ENCODE measurements at regions not wholly inside any gene's neighbourhood (a gene's known extent, or its start where the extent isn't known, plus 50 kb on each side); places are given as distances from the start of the nearest gene placed in this dataset.

DNA sequence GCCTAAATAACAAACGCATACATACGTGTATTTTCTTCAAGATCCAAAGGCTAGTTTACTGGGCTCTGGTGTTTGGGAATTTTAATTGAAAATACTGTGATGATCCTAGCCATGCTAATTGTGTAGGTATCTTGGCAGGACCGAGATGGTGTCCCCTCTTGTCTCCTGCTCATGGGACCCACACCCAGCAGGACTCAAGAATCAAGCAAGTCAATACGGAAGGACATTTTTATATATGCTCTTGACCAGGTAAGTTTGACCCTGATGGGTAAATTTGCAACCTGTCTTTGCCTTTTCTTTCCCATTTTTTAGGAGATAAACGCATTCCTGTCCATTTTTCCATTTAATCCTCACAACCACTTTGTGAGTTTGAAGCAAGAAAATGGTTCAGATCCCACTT, 111.8 kb upstream of the MYCN start:
- no peak for DNase-seq

DNA sequence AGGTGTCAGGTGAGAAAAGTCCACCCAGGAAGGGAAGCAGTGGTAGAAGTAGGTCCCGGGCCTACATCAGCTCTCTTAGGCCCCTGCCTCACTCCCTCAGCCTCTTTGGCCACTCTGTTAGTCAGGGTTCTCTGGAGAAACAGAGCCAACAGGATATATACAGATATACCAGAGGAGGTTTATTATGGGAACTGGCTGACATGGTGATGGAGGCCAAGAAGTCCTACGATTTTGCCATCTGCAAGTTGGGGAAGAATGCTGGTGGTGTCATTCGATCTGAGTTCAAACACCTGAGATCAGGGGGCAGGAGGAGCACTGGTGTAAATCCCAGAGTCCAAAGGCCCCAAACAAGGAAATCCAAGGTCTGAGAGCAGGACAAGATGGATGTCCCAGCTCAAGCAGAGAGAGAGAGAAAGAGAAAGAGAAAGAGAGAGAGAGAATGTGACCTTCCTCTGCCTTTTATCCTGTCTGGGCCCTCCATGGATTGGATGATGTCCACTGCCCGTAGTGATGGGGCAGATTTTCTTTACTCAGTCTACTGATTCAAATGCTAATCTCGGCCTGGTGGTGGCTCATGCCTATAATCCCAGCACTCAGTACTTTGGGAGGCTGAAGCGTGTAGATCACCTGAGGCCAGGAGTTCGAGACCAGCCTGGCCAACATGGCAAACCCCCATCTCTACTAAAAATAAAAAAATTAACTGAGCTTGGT, 111.1 kb upstream of the MYCN start:
- DNase-seq: no peak

DNA sequence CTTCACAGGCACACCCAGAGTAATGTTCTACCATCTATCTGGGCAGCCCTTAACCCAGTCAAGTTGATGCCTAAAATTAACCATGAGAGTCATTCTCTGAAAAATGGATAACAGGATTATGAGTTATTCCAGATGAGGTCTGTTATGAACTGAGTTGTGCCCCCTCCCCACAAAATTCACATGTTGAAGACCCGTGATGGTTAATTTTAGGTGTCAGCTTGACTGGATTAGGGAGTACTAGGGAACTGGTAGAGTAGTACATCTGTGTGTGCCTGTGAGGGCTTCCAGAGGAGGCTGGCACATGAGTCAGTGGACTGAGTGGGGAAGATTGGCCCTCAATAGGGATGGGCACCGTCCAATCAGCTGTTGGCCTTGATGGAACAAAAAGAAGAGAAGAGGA, 110.4 kb upstream of the MYCN start:
- DNase-seq: no peak

DNA sequence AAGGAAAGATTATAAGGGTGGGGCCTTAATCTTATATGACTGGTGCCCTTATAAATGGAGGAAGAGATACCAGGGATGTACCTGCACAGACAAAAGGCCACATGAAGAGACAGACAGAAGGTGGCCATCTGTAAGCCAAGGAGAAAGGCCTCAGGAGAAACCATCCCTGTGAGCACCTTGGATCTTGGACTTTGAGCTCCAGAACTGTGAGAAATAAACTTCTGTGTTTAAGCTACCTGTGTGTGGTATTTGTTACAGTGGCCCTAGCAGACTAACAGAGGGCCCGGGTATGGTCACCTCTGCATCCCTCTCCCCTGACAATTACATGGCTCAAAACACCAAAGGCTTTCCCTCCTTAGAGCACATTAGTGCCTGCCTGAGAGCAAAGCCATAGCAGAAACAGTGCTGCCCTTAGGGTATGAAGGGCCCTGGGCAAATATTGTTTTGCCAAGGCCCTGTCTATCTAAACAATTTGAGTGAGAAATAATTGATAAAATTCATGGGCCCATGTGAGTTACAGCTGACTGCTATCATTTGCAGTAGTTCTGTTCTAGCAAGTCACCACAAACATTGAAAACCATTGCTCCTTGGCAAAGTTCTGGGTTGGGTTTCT, 109.3 kb upstream of the MYCN start:
- no peak for DNase-seq

DNA sequence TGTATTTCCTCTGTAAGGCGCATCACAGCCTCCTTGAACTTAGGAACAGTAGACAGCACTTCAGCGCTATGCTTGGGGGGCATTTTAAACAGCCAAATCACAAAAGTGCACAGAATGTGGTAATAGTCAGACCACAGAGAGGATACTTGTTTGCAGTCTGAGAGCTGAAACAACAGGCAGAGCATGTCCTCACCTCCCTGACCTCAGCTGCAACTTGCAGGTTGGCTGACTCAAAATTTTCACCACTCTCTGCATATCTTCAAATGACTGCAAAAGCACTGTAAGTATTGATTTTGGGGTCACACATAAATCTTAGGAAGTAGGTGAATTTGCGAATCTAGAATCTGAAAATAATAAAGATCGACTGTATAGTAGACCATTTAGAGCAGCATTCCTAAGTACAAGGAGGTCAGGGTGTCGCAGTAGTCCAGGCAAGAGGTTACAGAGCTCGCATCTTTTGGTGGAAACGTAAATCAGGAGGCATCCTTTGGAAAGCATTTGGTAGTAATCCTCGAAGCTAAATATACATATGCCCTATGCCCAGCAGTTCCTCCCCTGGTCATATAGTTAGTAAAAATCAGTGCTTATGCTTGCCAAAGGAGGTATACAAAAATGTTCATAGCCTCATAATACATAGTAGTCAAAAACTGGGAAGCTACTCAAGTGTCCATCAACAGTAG, 108.2 kb upstream of the MYCN start:
- no peak for DNase-seq

DNA sequence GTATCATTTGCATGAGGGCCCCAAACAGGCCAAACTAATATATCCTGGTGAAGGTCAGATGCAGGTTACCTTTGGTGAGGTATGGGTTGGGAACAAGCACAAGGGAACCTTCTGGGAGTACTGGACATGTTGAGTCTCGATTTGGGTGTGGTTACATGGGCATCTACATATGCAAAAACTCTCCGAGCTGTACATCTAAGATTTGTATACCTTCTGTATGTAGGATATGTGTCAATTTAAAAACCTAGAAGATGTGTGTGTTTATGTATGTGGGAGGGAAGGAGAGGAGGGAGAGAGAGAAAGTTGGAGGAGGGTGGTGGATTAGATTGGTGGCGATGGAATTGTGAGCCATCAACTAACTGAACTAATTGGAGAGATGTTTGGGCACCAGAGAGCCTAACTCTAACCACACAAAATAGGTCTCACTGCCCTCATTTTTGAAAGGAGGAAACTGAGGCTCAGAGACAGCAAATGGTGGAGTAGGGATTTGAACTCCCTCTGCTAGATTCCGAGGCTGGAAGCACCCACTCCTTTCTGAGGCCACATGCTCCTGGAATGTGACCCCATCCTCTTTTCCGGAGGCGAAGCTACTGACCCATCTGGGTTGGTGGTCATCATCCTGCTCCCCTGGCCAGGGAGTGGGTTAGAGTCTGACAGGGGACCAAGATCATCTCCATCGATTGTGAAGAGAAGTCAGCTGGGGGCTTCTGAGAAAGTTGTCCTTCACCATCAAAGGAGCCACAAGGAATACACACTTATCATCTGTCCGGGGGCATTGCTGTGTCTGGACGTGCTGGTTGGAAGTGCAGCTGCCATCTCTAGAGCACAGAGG, 107.3 kb upstream of the MYCN start:
- no peak for DNase-seq

DNA sequence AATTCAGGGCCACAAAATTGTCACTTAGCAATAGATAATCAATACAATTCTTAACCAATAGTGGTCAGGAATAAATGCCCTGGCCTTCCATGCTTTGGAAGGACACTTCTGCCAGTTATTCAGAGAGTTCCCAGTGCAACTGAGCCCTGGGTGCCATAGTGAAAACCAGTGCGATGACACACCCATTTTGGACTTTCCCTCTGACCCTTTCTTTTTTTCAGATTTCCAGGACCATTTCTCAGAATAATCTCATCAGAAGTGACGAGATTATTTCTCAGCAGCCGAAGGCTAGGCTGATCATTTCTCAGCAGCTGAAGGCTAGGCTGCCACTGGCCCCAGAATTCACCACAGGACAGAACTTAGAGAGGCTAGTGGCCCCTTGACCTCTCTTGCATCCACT, 106.6 kb upstream of the MYCN start:
- no peak for DNase-seq

DNA sequence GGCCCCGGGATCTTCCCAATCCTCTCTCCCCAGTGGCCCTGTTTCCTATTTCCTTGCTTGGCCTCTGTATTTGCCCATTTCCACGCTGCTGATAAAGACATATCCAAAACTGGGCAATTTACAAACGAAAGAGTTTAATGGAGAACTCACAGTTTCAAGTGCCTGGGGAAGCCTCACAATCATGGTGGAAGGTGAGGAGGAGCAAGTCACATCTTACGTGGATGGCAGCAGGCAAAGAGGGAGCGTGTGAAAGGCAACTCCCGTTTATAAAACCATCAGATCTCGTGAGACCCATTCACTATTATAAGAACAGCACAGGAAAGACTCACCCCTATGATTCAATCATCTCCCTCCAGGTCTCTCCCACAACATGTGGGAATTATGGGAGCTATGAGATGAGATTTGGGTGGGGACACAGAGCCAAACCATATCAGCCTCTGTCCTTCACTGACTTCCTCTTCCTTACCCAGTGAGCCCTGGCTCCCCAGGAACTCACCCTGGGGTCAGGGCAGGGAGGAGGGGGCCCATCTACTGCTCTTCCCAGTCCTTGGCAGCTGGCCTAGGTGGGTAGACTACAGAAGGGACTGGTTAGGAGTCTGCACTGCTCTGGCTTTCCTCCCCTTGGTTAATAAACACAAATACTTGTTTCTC, 105.8 kb upstream of the MYCN start:
- no peak for DNase-seq

DNA sequence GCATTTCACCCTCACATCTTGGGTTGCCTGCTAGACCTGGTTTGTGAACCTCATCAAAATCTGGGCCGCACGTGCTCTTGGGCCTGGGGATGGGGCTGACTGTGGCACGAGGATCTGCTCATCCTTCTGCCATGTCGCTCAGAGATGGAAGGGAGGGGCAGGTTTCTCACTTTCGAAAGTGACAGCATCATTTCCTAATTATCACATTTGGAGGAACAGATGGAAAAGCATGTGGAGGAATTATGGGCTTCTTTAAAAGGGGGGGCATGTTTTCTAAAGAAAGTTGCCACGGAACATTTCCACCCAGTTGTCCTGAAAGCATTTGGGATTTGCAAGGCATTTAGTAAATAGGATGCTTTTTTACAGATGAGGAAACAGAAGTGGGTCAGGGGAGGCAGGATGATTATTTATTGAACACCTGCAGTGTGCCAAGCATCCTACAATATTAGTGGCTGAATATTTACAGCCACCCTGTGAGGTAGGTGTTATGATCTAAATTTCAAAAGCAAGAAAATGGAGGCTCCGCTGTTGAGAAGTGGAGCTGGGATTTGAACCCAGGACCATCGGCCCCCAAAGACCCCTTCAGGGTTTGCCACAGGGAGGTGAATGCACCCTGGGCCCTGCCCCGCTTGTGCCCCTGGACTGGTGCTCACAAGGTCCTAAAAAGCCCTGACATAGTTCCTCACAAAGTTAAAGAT, 104.2 kb upstream of the MYCN start:
- DNase-seq: no peak

DNA sequence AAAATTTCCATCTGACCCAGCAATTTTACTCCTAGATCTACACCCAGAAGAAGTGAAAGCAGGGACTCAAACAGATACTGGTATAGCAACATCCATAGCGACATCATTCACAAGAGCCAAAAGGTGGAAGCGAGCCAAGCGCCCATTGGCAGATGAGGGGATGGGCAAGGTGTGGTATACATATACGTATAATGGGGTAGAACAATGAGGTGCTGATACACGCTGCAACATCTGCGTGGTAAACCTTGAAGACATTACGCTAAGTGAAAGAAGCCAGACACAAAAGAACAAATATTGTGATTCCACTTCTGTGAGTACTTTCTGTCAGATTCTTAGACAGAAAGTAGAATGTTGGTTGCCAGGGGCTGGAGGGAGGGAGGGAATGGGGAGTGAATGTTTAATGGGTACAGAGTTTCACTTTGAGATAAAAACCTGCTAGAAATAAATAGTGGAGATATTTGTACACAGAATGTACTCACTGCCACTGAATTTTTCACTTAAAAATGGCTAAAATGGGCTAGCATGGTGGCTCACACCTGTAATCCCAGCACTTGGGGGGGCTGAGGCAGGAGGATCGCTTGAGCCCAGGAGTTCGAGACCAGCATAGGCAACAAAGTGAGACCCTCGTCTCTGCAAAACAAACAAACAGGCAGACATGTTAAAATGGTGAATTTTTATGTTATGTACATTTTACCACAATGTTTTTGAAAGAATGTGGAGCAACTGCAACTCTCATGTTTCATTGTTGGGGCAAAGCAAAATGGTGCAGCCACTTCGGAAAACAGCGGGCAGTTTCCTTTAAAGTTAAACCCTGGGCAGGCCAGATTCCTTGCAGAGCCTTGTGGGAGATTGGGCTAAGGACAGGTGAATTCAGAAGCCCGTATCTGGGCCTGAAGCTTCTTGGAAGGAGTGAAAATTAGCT, 103.4 kb upstream of the MYCN start:
- no peak for DNase-seq

DNA sequence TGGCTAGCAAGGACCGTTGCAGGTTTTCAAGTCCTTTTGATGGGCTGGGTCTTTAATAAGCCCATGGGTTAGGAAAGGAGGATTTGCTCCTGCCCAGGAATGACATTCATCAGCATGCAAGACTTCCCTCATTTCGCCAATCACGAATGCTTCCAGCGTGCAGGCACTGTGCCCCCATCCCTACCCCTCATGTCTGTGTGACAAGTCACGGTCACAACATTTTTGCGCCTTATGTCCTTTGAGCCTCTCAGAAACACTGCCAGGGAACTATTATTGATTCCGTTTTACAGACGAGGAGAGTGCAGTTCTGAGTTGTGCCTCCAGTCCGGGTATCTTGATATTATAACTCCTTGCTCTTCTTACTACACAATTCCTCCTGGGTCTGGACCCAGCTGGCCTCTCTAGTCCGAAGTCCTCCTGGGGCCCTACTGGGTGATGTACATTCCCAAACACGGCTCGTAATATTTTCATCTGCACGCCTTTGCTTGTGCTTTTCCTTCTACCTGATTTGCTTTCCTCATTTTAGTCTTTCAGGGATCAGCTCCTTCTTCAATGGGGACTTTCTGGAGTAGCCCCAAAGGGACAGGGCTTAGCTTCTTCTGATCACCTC, 101.8 kb upstream of the MYCN start:
- DNase-seq: no peak

DNA sequence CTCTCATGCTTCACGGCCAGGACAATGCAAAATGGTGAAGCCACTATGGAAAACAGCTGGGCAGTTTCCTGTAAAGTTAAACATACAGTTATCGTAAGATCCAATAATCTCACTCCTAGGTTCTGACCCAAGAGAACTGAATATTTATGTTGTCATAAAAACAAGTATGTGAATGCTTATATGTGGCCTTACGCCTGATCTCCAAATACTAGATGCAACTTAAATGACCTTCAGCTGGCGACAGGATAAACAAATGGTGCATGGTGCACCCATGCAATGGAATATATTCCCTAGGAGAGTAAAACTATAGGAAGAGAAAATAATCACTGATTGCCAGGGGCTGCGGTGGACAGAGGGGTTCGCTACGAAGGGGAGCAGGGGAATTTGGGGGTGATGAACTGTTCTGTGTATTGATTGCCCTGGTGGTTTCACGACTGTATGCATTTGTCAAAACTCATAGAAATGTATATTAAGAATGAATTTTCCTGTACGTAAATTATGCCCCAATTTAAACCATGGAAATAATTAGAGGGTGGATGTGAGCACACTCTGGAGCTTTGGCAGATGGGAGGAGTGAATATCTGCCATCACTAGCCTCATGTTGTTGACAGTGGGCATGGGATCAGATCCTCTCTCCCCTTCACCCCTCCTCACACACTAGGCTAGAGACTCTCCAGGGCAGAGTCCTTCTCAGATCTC, 100.8 kb upstream of the MYCN start:
- no peak for DNase-seq

DNA sequence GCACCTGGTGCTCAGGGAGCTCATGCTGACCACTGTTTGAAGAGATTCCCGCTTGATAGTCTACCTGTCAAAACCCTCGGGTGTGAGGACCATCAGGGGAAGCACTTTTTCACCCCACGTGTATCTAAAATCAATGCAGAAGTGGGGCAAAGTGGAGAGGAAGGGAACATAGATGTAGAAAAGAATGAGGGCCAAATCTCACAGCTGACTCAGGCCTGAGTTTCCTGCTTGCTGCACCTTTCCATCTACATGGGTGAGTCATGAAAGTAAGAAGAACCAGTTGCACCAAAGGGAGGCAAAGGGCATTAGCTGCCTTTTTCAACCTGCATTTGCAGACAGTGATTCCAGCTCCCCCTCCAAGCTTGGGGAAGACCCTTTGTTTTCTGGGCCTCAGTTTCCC, 100.2 kb upstream of the MYCN start:
- DNase-seq: no peak

DNA sequence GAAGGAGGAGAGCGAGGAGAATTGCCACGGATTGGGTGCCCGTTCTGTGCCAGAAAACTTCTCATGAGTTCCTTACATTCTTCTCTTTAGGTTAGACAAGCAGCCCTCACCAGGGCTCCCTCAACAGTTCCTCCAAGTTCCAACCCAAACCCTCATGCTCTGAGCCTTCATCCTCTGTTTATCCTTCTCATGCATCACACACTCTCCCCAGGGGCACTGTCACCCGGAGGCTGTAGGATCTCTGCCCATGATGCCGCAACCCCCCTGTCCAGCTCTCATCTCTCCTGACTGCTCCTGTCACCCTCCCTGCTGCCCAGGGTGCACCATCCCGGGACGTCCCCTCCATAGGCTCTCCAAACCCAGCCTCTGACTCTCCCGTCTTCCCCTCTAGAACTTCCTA, 99.4 kb upstream of the MYCN start:
- DNase-seq: no peak

DNA sequence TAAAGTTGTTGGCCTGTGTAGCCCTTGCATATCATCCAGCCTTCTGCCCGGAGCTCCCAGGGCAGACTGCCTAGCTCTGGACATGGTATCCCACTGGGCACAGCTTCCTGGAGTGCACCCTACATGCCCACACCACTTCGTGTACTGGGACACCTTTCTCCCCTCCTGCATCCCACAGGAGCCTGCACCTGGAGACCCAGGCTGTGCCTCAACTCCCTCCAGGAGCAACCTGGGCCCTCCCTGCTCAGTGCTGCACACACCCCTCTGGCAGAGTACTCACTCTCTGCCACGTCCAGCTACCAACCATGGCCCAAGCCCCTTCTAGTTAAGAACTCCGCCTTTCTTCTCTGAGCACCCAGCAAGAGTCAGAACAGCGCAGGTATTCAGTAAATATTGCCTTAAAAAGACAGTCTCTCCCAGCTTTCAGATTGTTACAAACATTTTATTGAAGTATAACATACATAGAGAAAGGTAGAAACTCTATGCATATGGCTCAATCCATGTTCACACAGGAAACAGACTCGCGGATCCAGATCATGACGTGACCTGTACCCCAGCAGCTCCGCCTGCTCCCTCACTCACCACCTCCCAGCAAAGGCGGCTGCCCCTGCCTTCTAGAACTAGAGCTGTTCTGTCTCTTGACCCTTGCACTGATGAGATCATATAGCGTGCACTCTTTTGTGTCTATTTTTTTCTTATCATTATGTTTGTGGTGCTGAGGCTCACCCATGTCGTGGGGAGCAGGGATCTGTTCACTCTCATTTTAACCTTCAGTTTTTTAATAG, 98.4 kb upstream of the MYCN start:
- DNase-seq: no peak

DNA sequence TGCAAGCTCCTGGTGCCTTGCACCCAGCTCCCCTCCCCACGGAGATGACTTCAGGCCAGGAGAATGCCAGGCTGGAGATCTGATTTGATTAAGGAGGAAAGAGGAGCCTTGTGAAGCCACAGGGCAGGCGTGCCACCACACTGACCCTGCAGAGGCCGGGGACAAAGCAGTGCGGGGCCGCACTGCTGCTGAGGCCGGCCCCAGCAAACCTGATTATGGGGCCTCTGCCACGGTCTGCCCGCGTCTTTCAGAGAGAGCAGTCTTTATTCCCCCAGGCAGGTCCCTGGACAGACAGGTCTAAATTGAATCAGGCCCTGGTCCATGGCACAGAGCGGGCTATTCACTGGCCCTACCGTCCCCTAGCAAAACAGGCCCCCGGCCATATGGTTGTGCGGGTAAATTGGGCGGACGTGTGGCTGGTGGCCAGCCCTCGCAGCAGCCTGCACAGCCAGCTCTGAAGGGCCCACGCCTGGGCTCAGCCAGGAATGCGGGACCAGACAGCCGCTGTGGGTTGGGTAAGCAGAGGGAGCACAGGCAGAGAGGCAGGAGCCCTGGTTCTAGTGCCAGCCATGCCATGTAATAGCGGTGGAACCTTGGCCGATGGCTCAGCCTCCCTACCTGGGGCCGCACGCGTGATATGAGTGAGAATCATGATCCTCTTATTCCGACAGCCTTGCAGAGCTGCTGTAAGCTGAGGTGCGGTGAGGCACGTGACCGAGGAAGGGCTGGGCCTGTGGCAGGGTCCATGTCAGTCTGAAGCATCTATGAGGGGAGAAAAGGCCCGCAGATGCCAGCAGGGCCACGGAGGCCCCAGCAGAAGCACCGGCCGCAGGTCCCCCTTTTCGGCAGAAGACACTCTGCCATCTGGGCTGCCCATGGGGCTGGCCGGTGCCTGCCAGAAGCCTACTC, 97.3 kb upstream of the MYCN start:
- no peak for DNase-seq

DNA sequence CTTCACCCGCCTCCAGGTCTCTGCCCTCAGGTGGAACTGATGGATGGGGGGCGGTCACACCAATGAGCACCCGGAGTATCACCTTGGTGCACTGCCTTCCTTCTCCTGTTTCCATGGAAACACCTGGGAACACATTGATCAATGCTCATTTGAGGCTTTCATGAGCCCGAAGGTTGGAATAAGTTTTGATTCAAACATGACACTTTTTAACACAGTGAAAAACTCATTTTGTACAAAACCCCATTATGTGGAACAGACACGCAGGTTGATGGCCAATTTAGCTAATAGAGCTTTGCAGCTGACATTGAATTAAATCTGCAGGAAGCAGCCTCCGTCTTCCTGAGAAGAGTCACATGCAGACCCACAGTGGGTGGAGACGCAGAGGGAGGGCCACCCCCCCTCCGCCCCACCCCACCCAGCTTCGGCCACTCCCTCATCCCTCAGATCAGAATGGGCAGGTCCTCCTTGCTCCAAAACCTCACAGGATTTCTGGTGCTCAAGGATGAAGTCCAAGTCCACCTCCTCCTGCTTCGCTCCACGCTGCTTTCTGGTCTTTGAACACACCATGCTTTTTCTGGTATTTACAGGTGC, 96.0 kb upstream of the MYCN start:
- DNase-seq: no peak

DNA sequence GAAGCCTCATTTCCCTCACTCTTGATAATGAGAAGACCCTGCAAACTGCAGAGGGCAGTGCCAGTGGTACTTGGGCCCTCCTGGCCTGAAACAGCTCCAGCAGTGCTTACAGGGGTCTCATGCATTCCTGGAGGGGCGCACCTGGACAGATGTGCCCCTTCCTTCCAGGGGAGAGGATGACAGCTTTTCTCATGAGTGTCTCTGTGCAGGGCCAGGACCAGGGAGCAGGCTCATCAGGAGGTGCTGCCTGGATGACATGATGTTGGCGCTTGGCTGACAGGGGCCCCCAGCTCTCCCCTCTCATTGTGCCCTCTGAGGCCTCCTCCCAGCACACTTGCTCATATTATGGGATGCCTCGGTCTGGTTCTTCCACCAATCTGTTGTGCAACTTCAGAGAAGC, 95.1 kb upstream of the MYCN start:
- DNase-seq: no peak

All from fibroblast of skin of right quadriceps (primary cell).